Adipocyte (in vitro differentiated cells): ENCODE measurements at regions not wholly inside any gene's neighbourhood (a gene's known extent, or its start where the extent isn't known, plus 50 kb on each side); places are given as distances from the start of the nearest gene placed in this dataset.

Experiments used
- DNase-seq: peaks from one replicate; pipeline ENCODE4 v3.0.0-alpha.2; 2015; ENCODE audit warnings: low read depth
- H3K27me3 ChIP-seq: replicated peaks from 2 replicates; pipeline ENCODE4 v1.7.0; 2013; ENCODE audit warnings: mild to moderate bottlenecking, low read length, moderate library complexity; ENCODE audit not compliant: control insufficient read depth, insufficient read depth
- H3K36me3 ChIP-seq: 2 replicates; pipeline ENCODE4 v1.7.0; 2013; ENCODE audit warnings: low read length, mild to moderate bottlenecking, moderate library complexity; ENCODE audit not compliant: control insufficient read depth, insufficient read depth, severe bottlenecking
- H3K4me1 ChIP-seq: 2 replicates; pipeline ENCODE4 v1.7.0; 2013; ENCODE audit warnings: mild to moderate bottlenecking, low read length, moderate library complexity; ENCODE audit not compliant: control insufficient read depth, insufficient read depth
- H3K4me3 ChIP-seq: 2 replicates; pipeline ENCODE4 v1.7.0; 2013; ENCODE audit warnings: mild to moderate bottlenecking, low read length, moderate library complexity
- H3K9ac ChIP-seq: 2 replicates; pipeline ENCODE4 v1.7.0; 2013; ENCODE audit warnings: mild to moderate bottlenecking, low read length, moderate library complexity
- H3K9me3 ChIP-seq: 2 replicates; pipeline ENCODE4 v1.7.0; 2013; ENCODE audit warnings: mild to moderate bottlenecking, low read length, moderate library complexity; ENCODE audit not compliant: control insufficient read depth

DNA sequence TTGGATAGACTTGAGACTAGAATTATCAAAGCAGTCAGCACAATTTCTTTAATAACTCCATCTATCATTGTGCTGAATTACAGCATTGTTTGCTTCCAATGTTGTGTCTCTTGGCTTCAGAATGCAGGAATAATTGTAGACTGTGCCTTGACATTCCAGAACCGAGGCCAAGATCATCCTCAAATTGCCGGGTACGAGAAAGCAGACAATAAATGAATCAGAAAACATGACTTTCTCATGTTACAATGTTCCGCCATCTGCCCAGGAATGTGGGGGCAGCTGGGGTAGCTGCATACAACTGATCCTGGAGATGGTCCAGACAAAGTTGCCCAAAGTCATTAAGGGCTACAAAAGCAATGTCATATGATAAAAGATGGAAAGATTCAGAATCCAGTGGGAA is 206.2 kb upstream of the SGCD start:
- no peak overlapping the region for H3K4me3 ChIP-seq
- H3K9me3 ChIP-seq, result no peaks in the 10 kb centered on the region
- H3K9ac ChIP-seq, result no peak overlapping the region
- no peaks in the 10 kb centered on the region for H3K4me1 ChIP-seq
- H3K27me3 ChIP-seq, result no peaks in the 10 kb centered on the region
- H3K36me3 ChIP-seq, result no peaks in the 10 kb centered on the region
- peak; percentile 66 for DNase-seq

GRCh38 chr5:156121234-156121633 is 205.7 kb upstream of the SGCD start:
- H3K4me3 ChIP-seq, result no peak overlapping the region
- H3K27me3 ChIP-seq, result no peaks in the 10 kb centered on the region
- no peaks in the 10 kb centered on the region for H3K4me1 ChIP-seq
- H3K9ac ChIP-seq, result no peak overlapping the region
- no peaks in the 10 kb centered on the region for H3K36me3 ChIP-seq
- peak; percentile 81 for DNase-seq
- H3K9me3 ChIP-seq, result no peaks in the 10 kb centered on the region

- H3K36me3 ChIP-seq, result no peaks in the 10 kb centered on the region
- no peaks in the 10 kb centered on the region for H3K4me1 ChIP-seq
- DNase-seq, result no peak
- no peaks in the 10 kb centered on the region for H3K9me3 ChIP-seq
- no peak overlapping the region for H3K9ac ChIP-seq
- no peaks in the 10 kb centered on the region for H3K27me3 ChIP-seq
- H3K4me3 ChIP-seq, result no peak overlapping the region
Measured at GRCh38 chr5:156121882-156122281, 205.1 kb upstream of the SGCD start.

- H3K9me3 ChIP-seq, result no peaks in the 10 kb centered on the region
- no peak for DNase-seq
- H3K36me3 ChIP-seq, result no peaks in the 10 kb centered on the region
- no peaks in the 10 kb centered on the region for H3K27me3 ChIP-seq
- H3K4me3 ChIP-seq, result no peak overlapping the region
- no peak overlapping the region for H3K9ac ChIP-seq
- peaks cover 4% of the 10 kb centered on the region for H3K4me1 ChIP-seq
Measured at GRCh38 chr5:156124708-156125107, 202.3 kb upstream of the SGCD start.

GRCh38 chr5:156125118-156125517 is 201.8 kb upstream of the SGCD start:
- no peaks in the 10 kb centered on the region for H3K27me3 ChIP-seq
- H3K4me1 ChIP-seq, result peaks cover 4% of the 10 kb centered on the region
- H3K4me3 ChIP-seq, result no peak overlapping the region
- no peak overlapping the region for H3K9ac ChIP-seq
- no peaks in the 10 kb centered on the region for H3K9me3 ChIP-seq
- H3K36me3 ChIP-seq, result no peaks in the 10 kb centered on the region
- DNase-seq, result no peak

DNA sequence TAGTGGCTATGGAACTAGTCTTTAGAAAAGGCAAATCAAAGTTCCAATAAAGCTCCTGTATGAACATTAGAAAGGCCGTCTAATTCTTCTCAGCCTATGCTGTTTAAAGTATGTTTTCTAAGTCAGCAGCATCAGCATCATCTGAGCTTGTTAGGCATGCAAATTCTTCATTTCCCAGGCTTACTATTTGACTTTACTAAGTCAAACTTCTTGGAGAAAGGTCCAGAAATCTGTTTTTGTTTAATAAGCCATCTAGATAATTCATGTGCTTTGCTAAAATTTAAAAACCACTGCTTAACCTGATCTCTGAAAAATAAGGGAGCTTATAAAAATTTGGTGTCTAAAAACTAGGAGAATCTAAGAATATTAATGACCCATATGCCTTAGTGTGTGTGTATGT is 200.2 kb upstream of the SGCD start:
- Histone ChIP-seq H3K4me1 (peaks cover 4% of the 10 kb centered on the region), H3K4me3 (no peak overlapping the region), H3K36me3 (no peaks in the 10 kb centered on the region), H3K9ac (no peak overlapping the region), H3K9me3 (no peaks in the 10 kb centered on the region), H3K27me3 (no peaks in the 10 kb centered on the region)
- DNase-seq, result no peak

DNA sequence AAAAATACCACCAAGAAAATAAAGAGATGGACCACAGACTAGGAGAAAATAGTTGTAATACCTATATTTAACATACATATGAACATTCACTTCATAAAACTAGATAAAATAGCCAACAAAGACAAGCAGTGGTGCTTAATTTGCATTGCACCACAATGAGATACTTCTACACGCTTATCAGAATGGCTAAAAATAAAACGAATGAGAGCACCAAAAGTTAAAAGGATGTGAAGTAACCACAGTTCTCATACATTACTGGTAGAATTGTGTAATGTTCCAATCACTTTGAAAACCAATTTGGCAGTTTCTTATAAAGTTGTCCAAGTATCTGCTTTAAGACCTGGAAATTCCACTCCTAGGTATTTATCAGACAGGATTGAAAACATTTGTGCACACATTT is 198.9 kb upstream of the SGCD start:
- Histone ChIP-seq H3K27me3 (no peaks in the 10 kb centered on the region), H3K4me3 (no peak overlapping the region), H3K9ac (no peak overlapping the region), H3K4me1 (peaks cover 4% of the 10 kb centered on the region), H3K36me3 (no peaks in the 10 kb centered on the region), H3K9me3 (no peaks in the 10 kb centered on the region)
- peak; percentile 6 for DNase-seq

DNA sequence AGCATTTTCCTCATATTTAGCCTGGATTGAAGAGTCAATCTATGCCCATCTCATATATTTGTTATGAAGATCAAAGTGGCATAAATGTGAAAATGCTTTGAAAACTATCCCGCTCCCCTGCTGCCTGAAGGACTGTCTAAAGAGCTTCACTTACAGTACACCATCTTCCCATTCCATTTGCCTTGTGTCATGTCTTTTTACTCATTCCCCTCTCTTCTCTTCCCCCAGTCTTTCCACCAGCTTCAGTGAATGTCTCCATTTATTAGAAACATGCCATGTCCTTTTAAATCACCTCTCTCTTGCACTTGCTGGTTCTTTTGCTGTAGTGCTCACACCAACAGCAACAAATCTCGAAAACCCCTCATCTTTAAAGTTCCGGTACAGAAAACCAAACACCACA is 192.7 kb upstream of the SGCD start:
- no peaks in the 10 kb centered on the region for H3K27me3 ChIP-seq
- H3K4me3 ChIP-seq, result no peak overlapping the region
- H3K9me3 ChIP-seq, result no peaks in the 10 kb centered on the region

DNA sequence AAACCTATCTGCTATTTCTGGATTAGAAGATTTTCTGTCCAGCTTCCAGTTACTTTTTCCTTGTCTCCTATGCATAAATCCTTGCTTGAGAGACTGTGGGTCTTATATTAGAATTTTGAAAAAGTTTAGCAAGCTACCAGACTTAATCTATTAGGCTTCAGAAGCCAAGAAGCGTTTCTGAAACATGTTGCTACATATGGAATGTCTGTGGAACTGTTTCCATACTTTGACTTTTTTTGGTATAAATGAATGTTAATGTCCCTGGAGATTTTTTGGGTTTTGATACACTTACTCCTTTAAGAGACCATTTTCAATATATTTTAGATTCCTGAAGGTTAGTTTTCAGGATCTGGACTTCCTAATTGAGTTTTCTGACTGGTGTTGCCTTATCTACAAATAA is 191.4 kb upstream of the SGCD start:
- Histone ChIP-seq H3K4me1 (peaks cover 8% of the 10 kb centered on the region), H3K9ac (no peak overlapping the region), H3K36me3 (no peaks in the 10 kb centered on the region), H3K9me3 (no peaks in the 10 kb centered on the region), H3K4me3 (no peak overlapping the region), H3K27me3 (no peaks in the 10 kb centered on the region)
- DNase-seq, result no peak

More for the DNA sequence above, 192.7 kb upstream of the SGCD start:
- no peaks in the 10 kb centered on the region for H3K36me3 ChIP-seq
- no peak overlapping the region for H3K9ac ChIP-seq
- peak; percentile 16 for DNase-seq
- H3K4me1 ChIP-seq, result peaks cover 8% of the 10 kb centered on the region

GRCh38 chr5:156137071-156137869 is 189.7 kb upstream of the SGCD start:
- H3K4me1 ChIP-seq, result peaks cover 8% of the 10 kb centered on the region
- no peak overlapping the region for H3K4me3 ChIP-seq
- no peaks in the 10 kb centered on the region for H3K27me3 ChIP-seq
- H3K36me3 ChIP-seq, result no peaks in the 10 kb centered on the region
- peak overlapping the region; percentile 16 for H3K9ac ChIP-seq
- DNase-seq, result peak; percentile 68
- peaks cover under 1% of the 10 kb centered on the region for H3K9me3 ChIP-seq

- H3K4me3 ChIP-seq, result no peak overlapping the region
- no peaks in the 10 kb centered on the region for H3K36me3 ChIP-seq
- H3K4me1 ChIP-seq, result peaks cover 11% of the 10 kb centered on the region
- peaks cover 12% of the 10 kb centered on the region for H3K9me3 ChIP-seq
- DNase-seq, result no peak
- H3K9ac ChIP-seq, result no peak overlapping the region
- no peaks in the 10 kb centered on the region for H3K27me3 ChIP-seq
Measured at GRCh38 chr5:156142867-156143266, 184.1 kb upstream of the SGCD start.
